GM12872 (cell line): ENCODE measurements at regions not wholly inside any gene's neighbourhood (a gene's known extent, or its start where the extent isn't known, plus 50 kb on each side); places are given as distances from the start of the nearest gene placed in this dataset.

Experiments used
- CTCF ChIP-seq: IDR thresholded peaks from 3 replicates; pipeline ENCODE4 v1.5.1; 2011; ENCODE audit warnings: low read depth, mild to moderate bottlenecking, low read length, moderate library complexity; ENCODE audit not compliant: insufficient read depth

GRCh38 chr3:64438066-64438465 lies 212.8 kb upstream of the PRICKLE2 start:
- TF ChIP-seq CTCF, result no peak

- TF ChIP-seq CTCF, result no peak
Measured at GRCh38 chr3:64437131-64437530, 211.9 kb upstream of the PRICKLE2 start.

GRCh38 chr3:64432870-64433269 lies 207.6 kb upstream of the PRICKLE2 start:
- TF ChIP-seq CTCF, result no peak

- TF ChIP-seq CTCF, result no peak
Measured at GRCh38 chr3:64431526-64432091, 206.3 kb upstream of the PRICKLE2 start.

GRCh38 chr3:64427671-64428070 lies 202.4 kb upstream of the PRICKLE2 start:
- no peak for TF ChIP-seq CTCF

GRCh38 chr3:64426551-64426950 lies 201.3 kb upstream of the PRICKLE2 start:
- TF ChIP-seq CTCF, result no peak

- no peak for TF ChIP-seq CTCF
Measured at GRCh38 chr3:64422932-64423331, 197.7 kb upstream of the PRICKLE2 start.
